Caco-2 (cell line): ENCODE measurements at regions not wholly inside any gene's neighbourhood (a gene's known extent, or its start where the extent isn't known, plus 50 kb on each side); places are given as distances from the start of the nearest gene placed in this dataset.

Experiments
- BruUV-seq: library from RNA; stranded (reverse); fragments of 400-500 nt; replicated peaks from 2 replicates; lab custom pipeline; 2021; lab: Mats Ljungman, UMichigan
- CTCF ChIA-PET: fragments of 300-600 bp; sonication (Branson Sonifier 250); formaldehyde crosslinking; loops from one replicate; lab custom pipeline; 2022; ENCODE audit warnings: antibody characterized with exemption; lab: Charles Lee
- POLR2A ChIA-PET: fragments of 300-600 bp; sonication (Branson Sonifier 250); formaldehyde crosslinking; loops from one replicate; lab custom pipeline; 2022; ENCODE audit warnings: antibody characterized with exemption; lab: Charles Lee
- DNase-seq, 2 experiments: peaks; one replicate each; pipeline versions ENCODE4 v3.0.0 to v3.0.0-alpha.2; 2020 to 2022
- H3K27me3 ChIP-seq: replicated peaks from 2 replicates; pipeline ENCODE4 v1.6.0; 2011; ENCODE audit warnings: low read length; ENCODE audit not compliant: control insufficient read depth, insufficient read depth
- H3K36me3 ChIP-seq: 2 replicates; pipeline ENCODE4 v1.5.1; 2011; ENCODE audit warnings: low read length; ENCODE audit not compliant: control insufficient read depth, insufficient read depth
- H3K4me1 ChIP-seq: fragments of 250-450 bp; sonication (Bioruptor Pico); 2 replicates; pipeline ENCODE4 v1.5.1; 2020; ENCODE audit warnings: mild to moderate bottlenecking
- H3K4me3 ChIP-seq: 2 replicates; pipeline ENCODE4 v1.5.1; 2011; ENCODE audit warnings: low read depth, mild to moderate bottlenecking, control low read depth, low read length
- H3K9me3 ChIP-seq: fragments of 250-450 bp; sonication (Bioruptor Pico); 2 replicates; pipeline ENCODE4 v1.5.1; 2020; ENCODE audit warnings: mild to moderate bottlenecking, moderate library complexity
- H3K27ac Mint-ChIP-seq: one replicate; pipeline ENCODE4 v1.8.0; 2022; ENCODE audit warnings: mixed read lengths; ENCODE audit not compliant: unreplicated experiment
- H3K27me3 Mint-ChIP-seq: one replicate; pipeline ENCODE4 v1.8.0; 2022; ENCODE audit warnings: mixed read lengths; ENCODE audit not compliant: insufficient read depth, unreplicated experiment
- H3K36me3 Mint-ChIP-seq: one replicate; pipeline ENCODE4 v1.8.0; 2022; ENCODE audit warnings: mild to moderate bottlenecking, mixed read lengths; ENCODE audit not compliant: insufficient read depth, unreplicated experiment
- H3K4me1 Mint-ChIP-seq: one replicate; pipeline ENCODE4 v1.8.0; 2022; ENCODE audit warnings: low read depth, mixed read lengths; ENCODE audit not compliant: unreplicated experiment
- H3K4me3 Mint-ChIP-seq: one replicate; pipeline ENCODE4 v1.8.0; 2022; ENCODE audit warnings: mild to moderate bottlenecking, moderate library complexity, mixed read lengths; ENCODE audit not compliant: unreplicated experiment
- H3K9me3 Mint-ChIP-seq: one replicate; pipeline ENCODE4 v1.8.0; 2022; ENCODE audit warnings: mixed read lengths; ENCODE audit not compliant: unreplicated experiment
- CTCF ChIP-seq, 2 experiments: fragments of 200-600 bp in 1 of 2; IDR thresholded peaks; 1 replicate in 1 of 2; 2 replicates in 1 of 2; pipeline versions ENCODE4 v1.5.1 to v1.8.0; 2011 to 2022; ENCODE audit warnings: antibody characterized with exemption in 1 of 2, control low read depth in 1 of 2, inconsistent platforms in 1 of 2, low read depth in 1 of 2, low read length in 1 of 2, mild to moderate bottlenecking in 1 of 2, moderate library complexity in 1 of 2; ENCODE audit not compliant: insufficient read depth in 1 of 2, severe bottlenecking in 1 of 2, unreplicated experiment in 1 of 2
- intact Hi-C: fragments of 100-400 bp; cut with micrococcal nuclease; formaldehyde crosslinking; loops from one replicate; pipeline ENCODE4 v1.10.0; 2022; ENCODE audit not compliant: unreplicated experiment

GRCh38 chr14:101035466-101036225 lies 132.1 kb upstream of the RTL1 start:
- ChIA-PET POLR2A (no interaction called here), CTCF (interaction anchor here (0.7 kb wide), 1 partner anchor 357 kb away, joined by 4 read pairs; no protein-coding TSS in a partner anchor)
- Histone ChIP-seq H3K27me3 (no peaks in the 10 kb centered on the region), H3K9me3 (no peaks in the 10 kb centered on the region), H3K4me3 (no peak overlapping the region), H3K36me3 (no peaks in the 10 kb centered on the region), H3K4me1 (no peaks in the 10 kb centered on the region)
- intact Hi-C loops = no loop called here
- Mint-ChIP-seq H3K4me3 (no peak overlapping the region), H3K9me3 (no peaks in the 10 kb centered on the region), H3K27ac (no peak overlapping the region), H3K27me3 (no peaks in the 10 kb centered on the region), H3K36me3 (no peaks in the 10 kb centered on the region), H3K4me1 (no peaks in the 10 kb centered on the region)
- no peak for TF ChIP-seq CTCF (IDR thresholded peaks at IDR 0.05; ENCODE audit: insufficient read depth in 1 of 2, low read depth in 1 of 2, low read length in 1 of 2, severe bottlenecking in 1 of 2, unreplicated experiment in 1 of 2)
- peak in 1 of 2 experiments; percentile 7 for DNase-seq
- no TSS peak for BruUV-seq

- intact Hi-C loops = no loop called here
- POLR2A ChIA-PET = no interaction called here
- no peak for TF ChIP-seq CTCF (IDR thresholded peaks at IDR 0.05; ENCODE audit: insufficient read depth in 1 of 2, low read depth in 1 of 2, low read length in 1 of 2, severe bottlenecking in 1 of 2, unreplicated experiment in 1 of 2)
- no peaks in the 10 kb centered on the region for H3K9me3 ChIP-seq
- Mint-ChIP-seq H3K4me3 (no peak overlapping the region), H3K4me1 (no peaks in the 10 kb centered on the region), H3K27me3 (no peaks in the 10 kb centered on the region), H3K36me3 (no peaks in the 10 kb centered on the region), H3K27ac (no peak overlapping the region), H3K9me3 (no peaks in the 10 kb centered on the region)
- no peaks in the 10 kb centered on the region for H3K36me3 ChIP-seq
- peak in 1 of 2 experiments; percentile 7 for DNase-seq
- CTCF ChIA-PET = no interaction called here
- H3K4me3 ChIP-seq = no peak overlapping the region
- H3K27me3 ChIP-seq = no peaks in the 10 kb centered on the region
- H3K4me1 ChIP-seq = no peaks in the 10 kb centered on the region
- no TSS peak for BruUV-seq
Observed at GRCh38 chr14:101037021-101037817, 133.7 kb upstream of the RTL1 start.

GRCh38 chr14:101039031-101039754 lies 135.7 kb upstream of the RTL1 start:
- no peak for DNase-seq
- Mint-ChIP-seq H3K4me1 (no peaks in the 10 kb centered on the region), H3K27ac (no peak overlapping the region), H3K36me3 (no peaks in the 10 kb centered on the region), H3K9me3 (no peaks in the 10 kb centered on the region), H3K27me3 (no peaks in the 10 kb centered on the region), H3K4me3 (no peak overlapping the region)
- BruUV-seq = no TSS peak
- intact Hi-C loops = no loop called here
- Histone ChIP-seq H3K27me3 (no peaks in the 10 kb centered on the region), H3K9me3 (no peaks in the 10 kb centered on the region), H3K4me3 (no peak overlapping the region), H3K4me1 (no peaks in the 10 kb centered on the region), H3K36me3 (no peaks in the 10 kb centered on the region)
- POLR2A ChIA-PET = no interaction called here
- TF ChIP-seq CTCF (IDR thresholded peaks at IDR 0.05; ENCODE audit: insufficient read depth in 1 of 2, low read depth in 1 of 2, low read length in 1 of 2, severe bottlenecking in 1 of 2, unreplicated experiment in 1 of 2) = no peak
- CTCF ChIA-PET = interaction anchor here (0.7 kb wide), 1 partner anchor 526 kb away, joined by 13 read pairs; no protein-coding TSS in a partner anchor
